ENCODE measurements at regions not wholly inside any gene's neighbourhood (a gene's known extent, or its start where the extent isn't known, plus 50 kb on each side); places are given as distances from the start of the nearest gene placed in this dataset.
"Not testable (repeated sequence)": the region's sequence is repeated elsewhere in the genome, so short reads cannot be mapped to it uniquely, and the experiment has no call there.

DNA sequence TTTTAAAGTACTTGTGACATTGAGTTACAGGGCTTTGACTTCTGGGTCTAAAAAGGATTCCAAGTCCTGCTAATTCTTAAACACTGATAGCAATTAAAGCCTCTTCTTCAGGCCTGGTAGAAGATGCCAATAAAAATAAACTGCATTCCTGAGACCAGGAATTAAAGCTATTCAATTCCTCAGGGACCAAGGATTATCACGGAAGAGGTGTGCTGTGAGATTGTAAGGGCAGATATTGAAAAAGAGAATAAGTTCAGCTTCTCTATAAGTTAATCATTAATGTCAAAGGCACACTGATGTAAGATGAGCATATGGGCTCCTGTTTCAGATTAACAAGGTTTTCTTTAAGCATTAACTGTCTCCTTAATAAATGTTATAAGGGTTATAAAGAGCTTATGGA, 611.3 kb downstream of the SI start:
- no peak for DNase-seq (ENCODE audit: low spot score)

DNA sequence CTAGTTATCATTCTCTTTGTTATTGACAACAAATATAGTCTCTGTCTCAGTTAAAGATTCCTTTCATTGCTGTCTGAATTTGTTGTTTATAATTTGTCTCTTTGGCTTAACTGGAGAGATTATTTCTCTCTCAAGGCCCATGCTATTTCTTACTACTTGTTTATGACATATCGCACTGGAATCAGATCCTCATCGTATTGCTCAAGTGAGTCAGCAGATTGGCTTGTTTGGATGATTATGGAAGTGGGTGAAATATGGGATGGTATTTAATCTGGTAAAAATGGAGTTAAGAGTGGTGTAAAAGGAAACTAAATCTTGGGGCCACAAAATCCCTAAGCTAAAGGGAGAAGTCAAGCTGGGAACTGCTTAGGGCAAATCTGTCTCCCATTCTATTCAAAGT, 613.1 kb downstream of the SI start:
- DNase-seq (ENCODE audit: low spot score), result no peak

DNA sequence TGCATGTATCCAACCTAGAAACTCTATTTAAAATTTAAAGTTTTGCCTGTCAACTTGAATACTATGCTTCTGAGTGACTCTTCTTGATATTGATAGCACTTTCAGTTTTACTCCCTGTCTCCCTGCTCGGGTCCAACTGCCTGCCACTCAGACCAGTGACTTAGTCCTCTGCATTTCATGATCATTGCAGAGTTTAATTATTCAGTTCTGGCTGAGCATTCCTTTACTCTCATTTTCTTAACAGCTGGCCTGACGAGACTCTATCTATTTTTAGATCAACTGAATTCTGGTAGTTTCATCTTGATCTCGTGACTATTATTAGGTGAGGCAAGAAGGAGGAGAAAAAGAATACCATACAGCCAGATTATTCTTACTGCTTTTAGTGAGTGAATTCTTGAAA, 617.4 kb downstream of the SI start:
- DNase-seq (ENCODE audit: low spot score), result no peak

DNA sequence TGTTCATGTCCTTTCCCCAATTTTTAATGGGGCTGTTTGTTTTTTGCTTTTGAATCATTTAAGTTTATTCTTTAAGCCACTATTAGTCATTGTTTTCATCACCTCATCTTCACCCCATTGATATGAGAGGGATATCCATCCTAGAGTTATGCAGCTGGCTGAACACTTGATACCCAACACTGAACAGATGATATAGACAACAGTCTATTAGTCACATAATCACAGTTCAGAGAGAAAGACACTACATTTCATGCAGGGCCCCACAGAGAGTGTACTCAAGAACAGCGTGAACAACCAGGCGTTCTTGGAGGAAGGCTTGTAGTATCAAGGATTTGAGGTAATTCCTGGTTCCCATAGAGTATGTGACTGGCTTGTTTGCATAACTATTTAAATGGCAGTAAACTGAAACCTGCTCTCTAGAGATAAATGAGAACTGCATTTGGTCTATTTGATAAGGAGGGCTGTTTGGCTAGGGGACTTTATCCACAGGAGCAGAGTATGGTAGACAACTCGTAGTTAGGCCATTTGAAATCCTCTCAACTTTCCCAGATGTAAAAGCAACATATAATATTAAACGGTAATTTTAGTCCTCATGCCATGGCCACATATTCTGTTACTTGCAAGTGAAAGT, 618.7 kb downstream of the SI start:
- DNase-seq (ENCODE audit: low spot score), result no peak

- DNase-seq (ENCODE audit: low spot score), result no peak
Measured at GRCh38 chr3:164458986-164459385, 619.3 kb downstream of the SI start.

GRCh38 chr3:164453714-164454113, 624.6 kb downstream of the SI start:
- DNase-seq (ENCODE audit: low spot score), result no peak

- DNase-seq (ENCODE audit: low spot score), result no peak
Measured at GRCh38 chr3:164452707-164453106, 625.6 kb downstream of the SI start.

GRCh38 chr3:164451072-164451910, 627.0 kb downstream of the SI start:
- DNase-seq (ENCODE audit: low spot score), result peak; percentile 4

DNA sequence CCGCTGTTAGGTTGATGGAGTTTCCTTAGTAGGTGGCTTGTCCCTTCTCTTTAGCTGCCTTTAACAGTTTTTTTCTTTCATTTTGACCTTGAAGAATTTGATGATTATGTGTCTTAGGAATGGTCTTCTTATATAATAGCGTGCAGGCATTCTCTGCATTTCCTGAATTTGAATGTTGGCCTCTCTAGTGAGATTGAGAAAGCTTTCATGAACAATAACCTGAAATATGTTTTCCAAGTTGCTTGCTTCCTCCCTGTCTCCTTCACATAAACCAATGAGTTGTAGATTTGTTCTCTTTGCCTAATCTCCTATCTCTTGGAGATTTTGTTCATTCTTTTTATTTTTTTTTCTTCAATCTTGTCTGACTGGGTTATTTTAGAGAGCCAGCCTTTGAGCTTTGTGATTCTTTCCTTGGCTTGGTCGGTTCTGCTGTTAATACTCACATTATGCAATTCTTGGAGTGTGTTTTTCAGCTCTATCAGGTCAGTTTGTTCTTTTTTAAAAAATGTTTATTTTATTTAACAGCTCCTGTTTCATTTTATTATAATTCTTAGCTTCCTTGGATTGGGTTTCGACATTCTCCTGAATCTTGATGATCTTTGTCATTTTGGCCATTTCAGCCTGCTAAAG, 627.9 kb downstream of the SI start:
- peak; percentile 33 for DNase-seq (ENCODE audit: low spot score)

DNA sequence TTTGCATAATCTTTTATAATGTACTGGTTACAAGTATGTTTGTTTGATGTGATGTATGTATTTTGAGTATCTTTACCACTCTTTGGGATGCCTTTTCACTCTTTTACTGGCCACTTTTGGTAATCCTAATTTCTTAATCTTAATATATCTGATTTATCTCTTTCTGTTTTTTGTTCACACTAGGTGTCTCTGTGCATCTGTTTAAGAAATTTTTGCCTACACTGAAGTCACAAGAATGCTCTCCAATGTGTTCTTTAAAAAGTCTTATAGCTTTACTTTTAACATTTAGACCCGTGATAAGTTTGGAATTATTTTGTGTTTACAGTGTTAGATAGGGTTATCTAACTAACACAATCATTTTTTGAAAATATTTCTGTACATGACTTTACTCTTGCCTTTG, 659.1 kb downstream of the SI start:
- no peak for DNase-seq (ENCODE audit: low spot score)

DNA sequence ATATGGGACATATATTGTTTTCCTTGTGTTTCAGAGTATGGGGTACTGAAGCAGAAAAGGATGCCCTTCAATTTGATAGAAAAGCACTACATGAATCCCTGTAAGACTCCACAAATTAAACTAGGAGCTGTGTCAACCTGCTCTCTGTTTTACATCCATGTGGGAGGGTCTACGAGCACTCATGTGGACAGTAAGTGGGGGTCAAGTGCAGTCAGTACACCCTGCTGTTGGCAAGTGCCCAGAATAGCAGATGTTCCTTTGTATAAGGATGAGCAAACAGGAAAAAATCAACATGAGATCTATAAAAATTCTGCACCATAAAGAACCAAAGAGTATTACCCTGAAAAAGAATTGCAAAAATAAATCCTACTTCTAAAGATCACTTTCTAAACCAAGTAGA, 659.9 kb downstream of the SI start:
- DNase-seq (ENCODE audit: low spot score), result no peak

DNA sequence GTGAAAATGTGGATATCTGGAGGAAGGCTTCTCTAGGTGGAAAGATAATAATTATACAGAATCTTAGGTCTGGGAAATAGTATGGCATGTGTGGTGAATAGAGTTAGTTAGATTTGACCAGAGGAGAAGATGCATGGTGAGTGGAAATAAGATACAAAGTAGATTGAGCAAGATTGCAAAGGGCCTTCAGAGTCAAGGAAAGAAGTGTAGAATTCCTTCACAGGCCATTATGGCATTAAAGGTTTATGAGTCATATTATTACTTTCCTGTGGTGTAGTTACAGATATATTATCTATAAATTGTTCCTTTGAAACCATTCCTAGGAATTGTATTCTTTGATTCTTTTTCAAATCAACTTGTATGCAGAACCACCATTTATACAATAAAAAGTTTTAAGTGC, 660.3 kb downstream of the SI start:
- DNase-seq (ENCODE audit: low spot score), result no peak

- peak; percentile 27 for DNase-seq (ENCODE audit: low spot score)
Measured at GRCh38 chr3:164416491-164417222, 661.6 kb downstream of the SI start.

- DNase-seq (ENCODE audit: low spot score), result no peak
Measured at GRCh38 chr3:164408326-164408725, 670.0 kb downstream of the SI start.

DNA sequence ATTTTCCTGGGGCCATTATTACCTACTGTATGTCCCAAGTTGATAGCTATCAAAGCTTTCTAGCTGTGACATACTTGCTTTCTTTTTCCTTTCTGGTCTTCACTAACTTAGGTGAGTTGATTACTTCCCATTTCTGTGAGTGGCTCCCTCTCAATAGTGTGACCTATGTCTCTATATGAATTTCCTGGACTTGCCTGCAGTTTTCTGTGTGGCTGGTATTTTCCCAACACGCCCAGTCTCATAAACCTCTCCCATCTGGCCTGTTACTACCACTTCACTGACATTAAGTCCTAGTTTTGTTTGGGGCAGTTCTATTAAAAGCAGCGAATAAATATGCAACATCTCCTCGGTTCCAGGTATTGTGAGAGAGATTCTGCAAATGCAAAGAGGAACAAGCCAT, 671.2 kb downstream of the SI start:
- DNase-seq (ENCODE audit: low spot score), result no peak

DNA sequence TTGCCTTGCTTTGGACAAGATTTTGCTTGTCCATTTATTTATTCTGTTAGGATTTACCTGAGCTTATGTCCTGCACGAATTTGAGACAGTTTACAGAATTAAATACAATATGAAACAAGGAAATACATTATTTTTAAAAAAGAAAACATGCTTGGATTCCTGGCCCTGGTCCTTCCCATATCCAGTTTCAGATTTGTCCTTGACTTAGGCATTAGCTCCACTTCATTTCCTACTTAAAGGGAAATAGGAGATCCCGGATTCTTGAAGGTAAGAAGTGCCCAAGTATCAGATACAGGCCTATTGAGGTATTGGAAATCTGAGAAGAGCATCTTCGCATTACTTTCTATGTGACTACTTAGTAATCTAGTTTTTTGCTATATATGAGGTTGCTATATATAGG, 672.0 kb downstream of the SI start:
- DNase-seq (ENCODE audit: low spot score), result no peak

DNA sequence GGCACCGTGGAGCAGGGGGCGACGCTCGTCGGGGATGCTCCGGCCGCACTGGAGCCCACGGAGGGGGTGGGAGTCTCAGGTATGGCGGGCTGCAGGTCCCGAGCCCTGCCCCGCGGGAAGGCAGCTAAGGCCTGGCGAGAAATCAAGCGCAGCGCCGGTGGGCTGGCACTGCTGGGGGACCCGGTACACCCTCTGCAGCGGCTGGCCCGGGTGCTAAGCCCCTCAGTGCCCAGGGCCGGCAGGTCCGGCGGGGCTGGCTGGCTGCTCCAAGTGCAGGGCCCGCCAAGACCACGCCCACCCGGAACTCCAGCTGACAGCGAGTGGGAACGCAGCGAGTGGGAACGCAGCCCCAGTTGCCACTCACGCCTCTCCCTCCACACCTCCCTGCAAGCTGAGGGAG, 676.4 kb downstream of the SI start:
- no peak for DNase-seq (ENCODE audit: low spot score)

- DNase-seq (ENCODE audit: low spot score), result not testable (repeated sequence)
Measured at GRCh38 chr3:164401440-164401839, 676.9 kb downstream of the SI start.

DNA sequence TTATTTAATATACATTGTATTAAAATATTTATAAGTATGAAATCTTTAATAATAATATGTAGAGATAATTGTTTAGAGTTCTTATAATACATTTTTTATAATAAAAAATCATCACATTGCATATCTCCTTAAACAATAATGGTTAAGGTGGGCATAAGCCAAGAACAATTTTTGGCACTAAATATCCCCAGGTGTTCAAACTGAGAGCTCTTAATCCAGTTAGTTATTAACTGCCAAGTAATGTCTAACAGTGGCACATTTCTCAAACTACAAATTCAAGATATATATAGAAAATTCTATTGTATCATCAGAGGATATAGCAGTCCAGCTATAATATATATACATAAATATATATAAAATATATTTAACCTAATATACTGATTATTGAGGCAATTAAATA, 680.8 kb downstream of the SI start:
- no peak for DNase-seq (ENCODE audit: low spot score)

GRCh38 chr3:164393171-164393570, 685.1 kb downstream of the SI start:
- no peak for DNase-seq (ENCODE audit: low spot score)

DNA sequence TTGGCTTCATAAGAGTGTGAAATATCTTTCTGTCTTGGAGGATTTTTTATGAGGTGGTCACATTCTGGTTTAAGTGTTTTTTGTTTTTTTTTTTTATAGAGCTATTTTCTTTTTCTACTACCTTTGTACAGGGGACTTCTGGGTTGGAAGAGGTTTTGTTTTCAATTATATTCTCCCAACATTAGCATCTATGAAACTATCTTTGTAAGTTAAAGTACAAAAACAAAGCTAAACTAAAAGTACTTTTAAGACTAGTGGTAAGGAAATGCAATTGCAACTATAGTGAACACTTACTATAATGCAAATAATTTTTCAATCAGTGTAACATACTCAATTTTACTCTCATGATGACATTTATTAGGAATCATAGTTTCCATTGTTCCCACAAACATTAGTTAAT, 688.2 kb downstream of the SI start:
- DNase-seq (ENCODE audit: low spot score), result no peak

GRCh38 chr3:164387236-164387635, 691.1 kb downstream of the SI start:
- no peak for DNase-seq (ENCODE audit: low spot score)
